Activated CD8-positive, alpha-beta T cell treated with anti-CD3 and anti-CD28 coated beads for 36 hours (primary cell): ENCODE measurements at regions not wholly inside any gene's neighbourhood (a gene's known extent, or its start where the extent isn't known, plus 50 kb on each side); places are given as distances from the start of the nearest gene placed in this dataset.

ENCODE experiments used
- ATAC-seq: fragments of 200-7000 bp; cut with Tn5 transposase; one replicate; pipeline ENCODE4 v1.10.0; 2021; ENCODE audit warnings: mild to moderate bottlenecking, moderate library complexity
- CTCF ChIA-PET: fragments of 350-600 bp; sonication (Branson Sonifier 250); formaldehyde crosslinking; loops from one replicate; lab custom pipeline; 2021; ENCODE audit warnings: antibody characterized with exemption; lab: Charles Lee
- POLR2A ChIA-PET: fragments of 350-600 bp; sonication (Branson Sonifier 250); formaldehyde crosslinking; loops from one replicate; lab custom pipeline; 2021; ENCODE audit warnings: antibody characterized with exemption; lab: Charles Lee
- DNase-seq: peaks from one replicate; pipeline ENCODE4 v3.0.0-alpha.2; 2020
- H3K27ac Mint-ChIP-seq: one replicate; pipeline ENCODE4 v1.8.0; 2021; ENCODE audit warnings: mild to moderate bottlenecking, mixed read lengths
- H3K27me3 Mint-ChIP-seq: one replicate; pipeline ENCODE4 v1.8.0; 2021; ENCODE audit warnings: mixed read lengths
- H3K36me3 Mint-ChIP-seq: one replicate; pipeline ENCODE4 v1.8.0; 2021; ENCODE audit warnings: low read depth, mixed read lengths
- H3K4me1 Mint-ChIP-seq: one replicate; pipeline ENCODE4 v1.8.0; 2021; ENCODE audit warnings: low read depth, mixed read lengths
- H3K4me3 Mint-ChIP-seq: one replicate; pipeline ENCODE4 v1.8.0; 2021; ENCODE audit warnings: mild to moderate bottlenecking, moderate library complexity, mixed read lengths
- H3K9me3 Mint-ChIP-seq: one replicate; pipeline ENCODE4 v1.8.0; 2021; ENCODE audit warnings: mixed read lengths
- intact Hi-C: fragments of 100-400 bp; cut with micrococcal nuclease; formaldehyde crosslinking; loops from one replicate; pipeline ENCODE4 v1.10.0; 2022
- TF ChIP-seq, protein P1 (sequence below): fragments of 200-600 bp; IDR thresholded peaks from one replicate; pipeline ENCODE4 v1.8.0; 2022; ENCODE audit warnings: antibody characterized with exemption, mild to moderate bottlenecking

DNA sequence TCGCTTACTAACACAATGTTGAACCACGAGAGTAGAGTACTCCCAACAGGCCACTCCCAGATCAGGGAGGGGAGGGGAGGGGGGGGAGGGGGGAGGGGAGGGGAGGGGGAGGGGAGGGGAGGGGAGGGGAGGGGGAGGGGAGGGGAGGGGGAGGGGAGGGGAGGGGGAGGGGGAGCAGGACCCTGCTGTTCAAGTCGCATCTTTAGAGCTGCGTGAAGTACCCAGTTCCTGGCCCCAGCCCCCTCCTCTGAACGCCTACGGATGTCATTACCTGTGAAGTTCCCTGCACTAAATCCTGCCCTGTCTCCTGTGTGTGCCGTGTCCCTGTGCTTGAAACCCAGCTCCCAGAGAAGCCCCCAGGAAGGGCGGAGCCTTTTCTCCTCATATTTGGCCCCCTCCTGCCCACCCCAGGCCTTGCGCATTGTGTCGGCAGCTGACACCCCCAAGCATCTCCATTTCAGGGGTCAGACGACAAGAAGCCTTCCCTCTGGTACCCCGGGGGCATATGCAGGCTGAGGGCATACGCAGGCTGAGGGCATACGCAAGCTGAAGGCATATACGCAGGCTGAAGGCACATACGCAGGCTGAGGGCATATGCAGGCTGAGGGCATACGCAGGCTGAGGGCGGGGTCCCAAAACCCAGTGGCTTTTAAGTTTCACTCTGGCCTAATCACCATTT is 330.2 kb downstream of the C16orf95 start:
- ChIA-PET POLR2A (no interaction called here), CTCF (no interaction called here)
- intact Hi-C loops, result loop anchor here (10.0 kb wide), 1 partner anchor 62 kb away; no protein-coding TSS in a partner anchor
- H3K9me3 Mint-ChIP-seq, result no peaks in the 10 kb centered on the region
- H3K27me3 Mint-ChIP-seq, result peaks cover 7% of the 10 kb centered on the region
- no peak for DNase-seq
- peaks cover 6% of the 10 kb centered on the region for H3K4me1 Mint-ChIP-seq
- no peaks in the 10 kb centered on the region for H3K36me3 Mint-ChIP-seq
- no peak overlapping the region for H3K4me3 Mint-ChIP-seq
- ATAC-seq, result no peak
- H3K27ac Mint-ChIP-seq, result no peak overlapping the region
- TF ChIP-seq, protein P1, sequence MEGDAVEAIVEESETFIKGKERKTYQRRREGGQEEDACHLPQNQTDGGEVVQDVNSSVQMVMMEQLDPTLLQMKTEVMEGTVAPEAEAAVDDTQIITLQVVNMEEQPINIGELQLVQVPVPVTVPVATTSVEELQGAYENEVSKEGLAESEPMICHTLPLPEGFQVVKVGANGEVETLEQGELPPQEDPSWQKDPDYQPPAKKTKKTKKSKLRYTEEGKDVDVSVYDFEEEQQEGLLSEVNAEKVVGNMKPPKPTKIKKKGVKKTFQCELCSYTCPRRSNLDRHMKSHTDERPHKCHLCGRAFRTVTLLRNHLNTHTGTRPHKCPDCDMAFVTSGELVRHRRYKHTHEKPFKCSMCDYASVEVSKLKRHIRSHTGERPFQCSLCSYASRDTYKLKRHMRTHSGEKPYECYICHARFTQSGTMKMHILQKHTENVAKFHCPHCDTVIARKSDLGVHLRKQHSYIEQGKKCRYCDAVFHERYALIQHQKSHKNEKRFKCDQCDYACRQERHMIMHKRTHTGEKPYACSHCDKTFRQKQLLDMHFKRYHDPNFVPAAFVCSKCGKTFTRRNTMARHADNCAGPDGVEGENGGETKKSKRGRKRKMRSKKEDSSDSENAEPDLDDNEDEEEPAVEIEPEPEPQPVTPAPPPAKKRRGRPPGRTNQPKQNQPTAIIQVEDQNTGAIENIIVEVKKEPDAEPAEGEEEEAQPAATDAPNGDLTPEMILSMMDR, result no peak

DNA sequence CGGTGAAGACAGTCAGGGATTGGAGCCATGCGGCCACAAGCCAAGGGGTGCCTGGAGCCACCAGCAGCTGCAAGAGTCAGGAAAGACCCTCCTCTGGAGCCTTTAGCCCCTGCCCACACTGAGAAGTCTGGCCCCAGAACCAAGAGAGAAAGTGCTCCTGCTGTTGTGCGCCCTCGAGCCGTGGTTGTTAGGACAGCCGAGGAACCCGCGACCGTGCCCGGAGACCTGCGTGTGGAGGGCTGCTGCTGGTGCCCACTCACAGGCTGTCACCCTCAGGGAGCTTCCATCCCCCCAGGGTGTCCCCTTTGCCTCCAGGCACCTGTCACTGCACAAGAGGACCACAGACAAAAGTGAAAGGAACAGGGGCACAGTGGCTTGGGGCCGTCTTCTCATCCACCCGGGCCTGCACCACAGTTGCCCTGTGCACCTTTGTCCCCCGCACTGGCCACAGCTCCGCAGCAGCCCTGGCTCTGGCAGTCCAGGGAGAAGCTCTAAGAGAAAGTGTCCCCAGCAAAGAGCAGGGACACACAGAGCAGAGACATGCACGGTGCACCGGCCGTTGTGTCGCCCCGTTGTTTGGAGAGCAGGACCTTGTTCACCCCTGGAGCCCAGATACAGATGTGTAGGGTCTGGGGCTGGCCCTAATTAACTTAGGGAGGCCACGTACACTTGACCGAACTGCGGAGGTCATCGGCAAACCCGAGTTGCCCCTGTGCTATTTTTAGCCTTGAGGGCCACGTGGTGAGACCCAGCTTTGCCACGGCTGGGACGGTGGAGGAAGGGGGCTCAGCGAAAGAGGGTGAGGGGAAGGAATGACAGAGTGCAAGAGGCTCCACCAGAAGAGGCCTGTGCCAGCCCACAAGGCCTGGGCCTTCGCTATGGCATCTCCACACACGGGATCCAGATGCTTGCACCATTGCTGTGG is 329.2 kb downstream of the C16orf95 start:
- H3K4me3 Mint-ChIP-seq, result no peak overlapping the region
- TF ChIP-seq, protein P1, result no peak
- H3K36me3 Mint-ChIP-seq, result no peaks in the 10 kb centered on the region
- no peak overlapping the region for H3K27ac Mint-ChIP-seq
- CTCF ChIA-PET, result no interaction called here
- DNase-seq, result no peak
- ATAC-seq, result no peak
- H3K9me3 Mint-ChIP-seq, result no peaks in the 10 kb centered on the region
- H3K27me3 Mint-ChIP-seq, result peaks cover 7% of the 10 kb centered on the region
- intact Hi-C loops, result loop anchor here (10.0 kb wide), 1 partner anchor 63 kb away; no protein-coding TSS in a partner anchor
- POLR2A ChIA-PET, result no interaction called here
- peaks cover 6% of the 10 kb centered on the region for H3K4me1 Mint-ChIP-seq

DNA sequence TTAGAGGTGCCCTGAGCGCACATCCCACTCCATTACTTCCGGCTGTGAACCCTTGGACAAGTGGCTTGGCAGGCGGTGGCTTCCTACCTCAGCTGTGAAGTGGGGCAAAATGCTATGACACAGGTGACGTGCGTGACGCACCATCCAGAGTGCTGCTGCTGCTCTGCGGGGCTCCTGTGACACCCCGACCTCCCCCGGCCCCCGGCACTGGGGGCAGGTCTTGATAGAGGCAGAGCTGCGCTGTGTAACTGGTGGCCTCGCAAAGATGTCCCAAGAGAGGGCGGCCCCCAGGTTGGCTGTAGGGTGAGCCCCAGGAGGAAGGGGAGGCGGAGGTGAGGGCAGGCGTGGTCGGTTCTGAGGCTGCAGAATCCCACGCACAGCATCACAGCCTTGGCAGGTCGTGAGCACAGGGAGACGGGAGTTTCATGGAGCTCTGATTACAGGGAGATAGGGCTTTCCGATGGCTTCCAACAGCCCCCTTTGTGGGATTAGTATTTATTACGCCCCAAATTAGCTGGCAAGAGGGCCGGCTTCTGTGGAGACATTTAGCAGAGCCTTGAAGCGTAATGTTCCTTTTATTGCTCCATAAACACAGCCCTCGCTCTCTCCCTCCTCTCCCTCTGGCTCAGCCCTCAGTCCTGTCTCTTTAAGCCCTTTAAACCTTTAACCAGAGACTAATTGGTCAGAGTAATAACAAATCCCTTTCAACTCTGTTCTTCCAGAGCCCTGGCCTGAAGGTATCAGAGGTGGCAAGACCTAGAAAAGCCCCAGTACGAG is 328.1 kb downstream of the C16orf95 start:
- no peaks in the 10 kb centered on the region for H3K36me3 Mint-ChIP-seq
- intact Hi-C loops, result loop anchor here (10.0 kb wide), 1 partner anchor 64 kb away; no protein-coding TSS in a partner anchor
- H3K9me3 Mint-ChIP-seq, result no peaks in the 10 kb centered on the region
- H3K27me3 Mint-ChIP-seq, result peaks cover 7% of the 10 kb centered on the region
- TF ChIP-seq, protein P1, result no peak
- CTCF ChIA-PET, result no interaction called here
- H3K4me3 Mint-ChIP-seq, result no peak overlapping the region
- ATAC-seq (no peak), DNase-seq (no peak)
- no peak overlapping the region for H3K27ac Mint-ChIP-seq
- POLR2A ChIA-PET, result no interaction called here
- peaks cover 6% of the 10 kb centered on the region for H3K4me1 Mint-ChIP-seq

DNA sequence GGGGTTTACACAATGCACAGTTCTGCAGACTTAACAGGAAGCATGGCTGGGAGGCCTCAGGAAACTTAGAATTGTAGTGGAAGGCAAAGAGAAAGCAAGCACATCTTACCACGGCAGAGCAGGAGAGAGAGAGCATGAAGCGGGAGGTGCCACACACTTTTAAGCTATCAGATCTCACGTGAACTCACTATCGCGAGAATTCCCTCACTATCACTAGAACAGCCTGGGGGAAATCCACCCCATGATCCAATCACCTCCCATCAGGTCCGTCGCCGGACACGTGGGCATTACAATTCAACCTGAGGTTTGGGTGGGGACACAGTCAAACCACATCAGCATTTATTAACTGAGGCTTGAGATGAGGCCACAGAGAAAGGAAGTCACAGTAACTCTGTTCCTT is 326.7 kb downstream of the C16orf95 start:
- TF ChIP-seq, protein P1, result no peak
- intact Hi-C loops, result no loop called here
- no peak for ATAC-seq
- Mint-ChIP-seq H3K4me1 (peaks cover 6% of the 10 kb centered on the region), H3K9me3 (no peaks in the 10 kb centered on the region), H3K27ac (no peak overlapping the region), H3K27me3 (peaks cover 7% of the 10 kb centered on the region), H3K4me3 (no peak overlapping the region), H3K36me3 (no peaks in the 10 kb centered on the region)
- ChIA-PET POLR2A (no interaction called here), CTCF (no interaction called here)
- peak; percentile 16 for DNase-seq
